ENCODE measurements at regions not wholly inside any gene's neighbourhood (a gene's known extent, or its start where the extent isn't known, plus 50 kb on each side); places are given as distances from the start of the nearest gene placed in this dataset.

DNA sequence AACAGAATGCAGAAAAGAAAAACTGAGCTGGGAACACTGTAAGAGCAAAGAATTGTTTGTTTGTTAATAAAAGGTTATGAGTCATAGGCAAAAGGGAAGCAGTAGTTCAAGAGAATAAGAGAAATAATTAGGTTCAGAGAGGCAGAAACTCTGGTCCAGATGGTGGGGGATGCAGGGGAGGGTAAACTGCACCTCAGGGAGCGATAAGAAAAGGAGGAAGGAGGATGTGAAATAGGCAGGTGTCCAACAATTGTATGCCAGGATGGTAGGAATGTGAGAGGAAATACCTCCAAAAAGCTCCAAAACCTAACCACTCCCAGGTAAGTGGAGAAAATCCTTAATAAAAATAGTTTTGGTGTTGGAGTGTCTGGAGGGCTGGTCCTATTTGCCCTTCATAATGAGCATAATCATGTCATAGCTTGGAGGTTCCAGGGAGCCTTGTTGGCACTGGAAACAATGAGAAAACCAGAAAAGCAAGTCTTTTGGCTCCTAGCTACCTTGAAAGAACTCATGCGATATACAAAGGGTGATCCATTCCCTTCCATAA lies 405.4 kb upstream of the TBL1XR1 start:
- no peaks in the 10 kb centered on the region for H3K27me3 ChIP-seq (ENCODE audit: insufficient read depth, low read length, poor library complexity, severe bottlenecking)
- no peaks in the 10 kb centered on the region for H3K36me3 ChIP-seq (ENCODE audit: insufficient read depth, low read length)
- no peak overlapping the region for H3K4me3 ChIP-seq (ENCODE audit: low read length, poor library complexity, severe bottlenecking)
- H3K4me2 ChIP-seq (ENCODE audit: low read depth, low read length, poor library complexity, severe bottlenecking), result no peak overlapping the region
- H3F3A ChIP-seq (ENCODE audit: low read depth), result no peaks in the 10 kb centered on the region
- H3K4me1 ChIP-seq (ENCODE audit: insufficient read depth, low read length, poor library complexity, severe bottlenecking), result peaks cover 64% of the 10 kb centered on the region
- no peaks in the 10 kb centered on the region for H3K9me3 ChIP-seq (ENCODE audit: insufficient read depth, low read depth, low read length)
- TF ChIP-seq, protein P1, sequence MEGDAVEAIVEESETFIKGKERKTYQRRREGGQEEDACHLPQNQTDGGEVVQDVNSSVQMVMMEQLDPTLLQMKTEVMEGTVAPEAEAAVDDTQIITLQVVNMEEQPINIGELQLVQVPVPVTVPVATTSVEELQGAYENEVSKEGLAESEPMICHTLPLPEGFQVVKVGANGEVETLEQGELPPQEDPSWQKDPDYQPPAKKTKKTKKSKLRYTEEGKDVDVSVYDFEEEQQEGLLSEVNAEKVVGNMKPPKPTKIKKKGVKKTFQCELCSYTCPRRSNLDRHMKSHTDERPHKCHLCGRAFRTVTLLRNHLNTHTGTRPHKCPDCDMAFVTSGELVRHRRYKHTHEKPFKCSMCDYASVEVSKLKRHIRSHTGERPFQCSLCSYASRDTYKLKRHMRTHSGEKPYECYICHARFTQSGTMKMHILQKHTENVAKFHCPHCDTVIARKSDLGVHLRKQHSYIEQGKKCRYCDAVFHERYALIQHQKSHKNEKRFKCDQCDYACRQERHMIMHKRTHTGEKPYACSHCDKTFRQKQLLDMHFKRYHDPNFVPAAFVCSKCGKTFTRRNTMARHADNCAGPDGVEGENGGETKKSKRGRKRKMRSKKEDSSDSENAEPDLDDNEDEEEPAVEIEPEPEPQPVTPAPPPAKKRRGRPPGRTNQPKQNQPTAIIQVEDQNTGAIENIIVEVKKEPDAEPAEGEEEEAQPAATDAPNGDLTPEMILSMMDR (conservative IDR thresholded peaks at IDR 0.05; ENCODE audit: low read length), result no peak
- no peak for TF ChIP-seq EZH2phosphoT487 (IDR thresholded peaks at IDR 0.05; ENCODE audit: borderline replicate concordance)
- peak overlapping the region; percentile 53 for H2AFZ ChIP-seq (ENCODE audit: low read length)
- no peak overlapping the region for H3K9ac ChIP-seq (ENCODE audit: low read depth, low read length, poor library complexity, severe bottlenecking)
- H3K9me2 ChIP-seq (replicated peaks; ENCODE audit: low read depth, low read length), result no peaks in the 10 kb centered on the region
- no peaks in the 10 kb centered on the region for H4K20me1 ChIP-seq (ENCODE audit: insufficient read depth, low read length, poor library complexity, severe bottlenecking)
- H3K79me2 ChIP-seq (ENCODE audit: insufficient read depth, low read length), result no peaks in the 10 kb centered on the region

DNA sequence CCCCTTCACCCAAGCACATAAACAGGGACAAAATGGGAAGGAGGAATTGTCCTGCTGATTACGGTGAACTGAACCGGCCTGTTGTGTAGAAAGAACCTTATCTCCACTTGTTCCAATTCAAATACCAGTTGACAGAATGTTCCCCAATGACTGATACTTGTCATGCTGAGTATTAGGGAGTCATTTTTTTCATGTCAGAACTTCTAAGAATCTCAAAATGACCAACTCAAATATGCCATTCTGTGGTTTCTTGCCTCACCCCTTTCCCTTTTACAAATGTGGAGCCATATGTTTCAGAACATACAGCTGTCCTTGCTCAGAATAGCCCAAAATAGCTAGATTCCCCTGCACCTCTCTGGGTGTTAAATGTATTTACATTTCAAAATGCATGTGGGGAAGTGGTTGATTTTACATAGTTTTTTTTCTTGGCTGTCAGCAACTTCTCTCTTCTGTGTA lies 405.9 kb upstream of the TBL1XR1 start:
- Histone ChIP-seq H3K36me3 (ENCODE audit: insufficient read depth, low read length) (no peaks in the 10 kb centered on the region), H3K9me2 (replicated peaks; ENCODE audit: low read depth, low read length) (no peaks in the 10 kb centered on the region), H3K9me3 (ENCODE audit: insufficient read depth, low read depth, low read length) (no peaks in the 10 kb centered on the region), H3K4me2 (ENCODE audit: low read depth, low read length, poor library complexity, severe bottlenecking) (no peak overlapping the region), H3K27me3 (ENCODE audit: insufficient read depth, low read length, poor library complexity, severe bottlenecking) (no peaks in the 10 kb centered on the region), H3K9ac (ENCODE audit: low read depth, low read length, poor library complexity, severe bottlenecking) (no peak overlapping the region), H2AFZ (ENCODE audit: low read length) (peak overlapping the region; percentile 53), H3F3A (ENCODE audit: low read depth) (no peaks in the 10 kb centered on the region), H4K20me1 (ENCODE audit: insufficient read depth, low read length, poor library complexity, severe bottlenecking) (no peaks in the 10 kb centered on the region), H3K4me1 (ENCODE audit: insufficient read depth, low read length, poor library complexity, severe bottlenecking) (peaks cover 59% of the 10 kb centered on the region), H3K4me3 (ENCODE audit: low read length, poor library complexity, severe bottlenecking) (no peak overlapping the region), H3K79me2 (ENCODE audit: insufficient read depth, low read length) (no peaks in the 10 kb centered on the region)
- TF ChIP-seq EZH2phosphoT487 (IDR thresholded peaks at IDR 0.05; ENCODE audit: borderline replicate concordance), result no peak
- TF ChIP-seq, protein P1 (conservative IDR thresholded peaks at IDR 0.05; ENCODE audit: low read length), result no peak

DNA sequence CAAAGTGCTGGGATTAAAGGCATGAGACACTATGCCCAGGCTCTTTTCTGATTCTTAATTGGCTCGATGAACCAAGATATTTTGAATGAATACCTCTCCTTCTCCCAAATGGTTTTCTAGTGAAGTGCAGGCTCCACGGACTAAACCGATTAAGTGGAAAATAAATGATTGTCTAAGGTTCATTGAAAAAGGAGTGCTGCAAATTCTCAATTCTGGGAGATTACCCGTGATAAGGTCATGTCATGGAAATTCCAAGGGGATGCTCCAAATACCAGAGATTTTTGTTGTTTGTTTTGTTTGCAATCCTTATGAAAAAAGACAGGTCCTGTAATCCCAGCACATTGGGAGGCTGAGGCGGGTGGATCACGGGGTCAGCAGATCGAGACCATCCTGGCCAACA lies 406.9 kb upstream of the TBL1XR1 start:
- H3K79me2 ChIP-seq (ENCODE audit: insufficient read depth, low read length), result no peaks in the 10 kb centered on the region
- no peak overlapping the region for H3K9ac ChIP-seq (ENCODE audit: low read depth, low read length, poor library complexity, severe bottlenecking)
- no peaks in the 10 kb centered on the region for H3F3A ChIP-seq (ENCODE audit: low read depth)
- no peaks in the 10 kb centered on the region for H3K36me3 ChIP-seq (ENCODE audit: insufficient read depth, low read length)
- H3K4me2 ChIP-seq (ENCODE audit: low read depth, low read length, poor library complexity, severe bottlenecking), result no peak overlapping the region
- H3K4me1 ChIP-seq (ENCODE audit: insufficient read depth, low read length, poor library complexity, severe bottlenecking), result peaks cover 49% of the 10 kb centered on the region
- H3K9me2 ChIP-seq (replicated peaks; ENCODE audit: low read depth, low read length), result no peaks in the 10 kb centered on the region
- H3K9me3 ChIP-seq (ENCODE audit: insufficient read depth, low read depth, low read length), result no peaks in the 10 kb centered on the region
- TF ChIP-seq EZH2phosphoT487 (IDR thresholded peaks at IDR 0.05; ENCODE audit: borderline replicate concordance), result no peak
- TF ChIP-seq, protein P1 (conservative IDR thresholded peaks at IDR 0.05; ENCODE audit: low read length), result no peak
- H2AFZ ChIP-seq (ENCODE audit: low read length), result no peak overlapping the region
- H4K20me1 ChIP-seq (ENCODE audit: insufficient read depth, low read length, poor library complexity, severe bottlenecking), result no peaks in the 10 kb centered on the region
- no peaks in the 10 kb centered on the region for H3K27me3 ChIP-seq (ENCODE audit: insufficient read depth, low read length, poor library complexity, severe bottlenecking)
- H3K4me3 ChIP-seq (ENCODE audit: low read length, poor library complexity, severe bottlenecking), result no peak overlapping the region

Data from Loucy (cell line).